Lower leg skin (tissue), 3 donors: ENCODE measurements at regions not wholly inside any gene's neighbourhood (a gene's known extent, or its start where the extent isn't known, plus 50 kb on each side); places are given as distances from the start of the nearest gene placed in this dataset.

Experiments
- POLR2A ChIP-seq, 2 donors: fragments of 450-650 bp; IDR thresholded peaks; one replicate each; pipeline ENCODE4 v1.6.1; 2016 to 2017; ENCODE audit warnings: antibody characterized with exemption in 2 of 2, mild to moderate bottlenecking in 1 of 2, moderate library complexity in 1 of 2
- TF ChIP-seq, protein P1 (sequence below), 3 donors: fragments of 450-650 bp; IDR thresholded peaks; one replicate each; pipeline ENCODE4 v1.5.1; 2016; ENCODE audit warnings: antibody characterized with exemption in 3 of 3, mild to moderate bottlenecking in 3 of 3, moderate library complexity in 2 of 3

- TF ChIP-seq, protein P1, sequence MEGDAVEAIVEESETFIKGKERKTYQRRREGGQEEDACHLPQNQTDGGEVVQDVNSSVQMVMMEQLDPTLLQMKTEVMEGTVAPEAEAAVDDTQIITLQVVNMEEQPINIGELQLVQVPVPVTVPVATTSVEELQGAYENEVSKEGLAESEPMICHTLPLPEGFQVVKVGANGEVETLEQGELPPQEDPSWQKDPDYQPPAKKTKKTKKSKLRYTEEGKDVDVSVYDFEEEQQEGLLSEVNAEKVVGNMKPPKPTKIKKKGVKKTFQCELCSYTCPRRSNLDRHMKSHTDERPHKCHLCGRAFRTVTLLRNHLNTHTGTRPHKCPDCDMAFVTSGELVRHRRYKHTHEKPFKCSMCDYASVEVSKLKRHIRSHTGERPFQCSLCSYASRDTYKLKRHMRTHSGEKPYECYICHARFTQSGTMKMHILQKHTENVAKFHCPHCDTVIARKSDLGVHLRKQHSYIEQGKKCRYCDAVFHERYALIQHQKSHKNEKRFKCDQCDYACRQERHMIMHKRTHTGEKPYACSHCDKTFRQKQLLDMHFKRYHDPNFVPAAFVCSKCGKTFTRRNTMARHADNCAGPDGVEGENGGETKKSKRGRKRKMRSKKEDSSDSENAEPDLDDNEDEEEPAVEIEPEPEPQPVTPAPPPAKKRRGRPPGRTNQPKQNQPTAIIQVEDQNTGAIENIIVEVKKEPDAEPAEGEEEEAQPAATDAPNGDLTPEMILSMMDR (IDR thresholded peaks at IDR 0.05) = no peak
- TF ChIP-seq POLR2A (IDR thresholded peaks at IDR 0.05) = no peak
These were observed 763.0 kb upstream of the ACVR2A start for GRCh38 chr2:147081831-147082230.
